ENCODE measurements at regions not wholly inside any gene's neighbourhood (a gene's known extent, or its start where the extent isn't known, plus 50 kb on each side); places are given as distances from the start of the nearest gene placed in this dataset.

DNA sequence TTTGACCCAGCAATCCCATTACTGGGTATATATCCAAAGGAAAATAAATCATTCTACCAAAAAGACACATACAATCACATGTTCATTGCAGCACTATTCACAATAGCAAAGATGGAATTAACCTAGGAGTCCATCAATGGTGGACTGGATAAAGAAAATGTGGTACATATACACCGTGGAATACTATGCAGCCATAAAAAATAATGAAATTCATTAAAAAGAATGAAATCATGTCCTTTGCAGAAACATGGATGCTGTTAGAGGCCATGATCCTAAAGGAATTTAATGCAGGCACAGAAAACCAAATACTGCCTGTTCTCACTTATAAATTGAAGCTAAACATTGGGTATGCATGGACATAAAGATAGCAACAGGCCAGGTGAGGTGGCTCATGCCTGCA, 61.9 kb upstream of the BMP6 start:
- Mint-ChIP-seq H3K4me1 (no peaks in the 10 kb centered on the region), H3K9me3 (no peaks in the 10 kb centered on the region), H3K4me3 (no peak overlapping the region), H3K27me3 (ENCODE audit: low read depth, poor library complexity) (peaks cover 14% of the 10 kb centered on the region), H3K27ac (no peak overlapping the region), H3K36me3 (ENCODE audit: low read depth) (no peaks in the 10 kb centered on the region)
- no peak for DNase-seq
- TF ChIP-seq CTCF (IDR thresholded peaks at IDR 0.05) = no peak

DNA sequence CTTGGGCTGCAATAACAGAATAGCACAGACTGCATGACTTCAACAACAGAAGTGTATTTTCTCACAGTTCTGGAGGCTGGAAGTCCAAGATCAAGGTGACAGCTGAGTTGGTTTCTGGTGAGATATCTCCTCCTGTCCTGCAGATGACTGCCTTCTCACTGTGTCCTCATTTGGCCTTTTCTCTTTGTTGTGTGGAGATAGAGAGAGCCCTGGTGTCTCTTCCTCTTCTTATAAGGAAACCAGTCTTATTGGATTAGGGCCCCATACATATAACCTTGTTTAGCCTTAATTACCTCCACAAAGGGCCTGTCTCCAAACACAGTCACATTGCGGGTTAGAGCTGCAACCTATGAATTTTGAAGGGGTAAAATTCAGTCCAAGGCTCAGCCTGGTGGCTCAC, 57.0 kb upstream of the BMP6 start:
- no peak for DNase-seq
- Mint-ChIP-seq H3K4me3 (no peak overlapping the region), H3K4me1 (peaks cover 19% of the 10 kb centered on the region), H3K27ac (no peak overlapping the region), H3K9me3 (no peaks in the 10 kb centered on the region), H3K27me3 (ENCODE audit: low read depth, poor library complexity) (peaks cover 19% of the 10 kb centered on the region), H3K36me3 (ENCODE audit: low read depth) (no peaks in the 10 kb centered on the region)
- no peak for TF ChIP-seq CTCF (IDR thresholded peaks at IDR 0.05)

DNA sequence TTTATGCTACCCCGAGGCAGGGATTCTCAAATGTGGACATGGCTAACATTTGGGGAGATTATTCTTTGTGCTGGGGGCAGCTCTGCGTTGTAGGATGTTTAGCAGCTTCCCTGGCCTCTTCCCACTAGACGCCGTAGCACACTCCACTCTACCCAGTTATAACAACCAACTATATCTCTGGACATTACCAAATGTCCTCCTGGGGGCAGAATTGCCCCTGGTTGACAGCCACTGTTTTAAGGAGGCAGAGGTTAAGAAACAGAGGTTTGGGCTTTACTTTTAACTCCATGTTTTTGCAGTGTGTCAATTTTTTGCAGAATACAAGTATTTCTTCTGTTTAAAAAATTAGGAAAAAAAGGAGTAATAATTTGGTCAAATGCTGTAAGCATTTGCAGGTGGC, 56.2 kb upstream of the BMP6 start:
- TF ChIP-seq CTCF (IDR thresholded peaks at IDR 0.05) = no peak
- Mint-ChIP-seq H3K4me3 (no peak overlapping the region), H3K9me3 (no peaks in the 10 kb centered on the region), H3K36me3 (ENCODE audit: low read depth) (no peaks in the 10 kb centered on the region), H3K27me3 (ENCODE audit: low read depth, poor library complexity) (peaks cover 12% of the 10 kb centered on the region), H3K27ac (no peak overlapping the region), H3K4me1 (peaks cover 27% of the 10 kb centered on the region)
- DNase-seq = no peak

DNA sequence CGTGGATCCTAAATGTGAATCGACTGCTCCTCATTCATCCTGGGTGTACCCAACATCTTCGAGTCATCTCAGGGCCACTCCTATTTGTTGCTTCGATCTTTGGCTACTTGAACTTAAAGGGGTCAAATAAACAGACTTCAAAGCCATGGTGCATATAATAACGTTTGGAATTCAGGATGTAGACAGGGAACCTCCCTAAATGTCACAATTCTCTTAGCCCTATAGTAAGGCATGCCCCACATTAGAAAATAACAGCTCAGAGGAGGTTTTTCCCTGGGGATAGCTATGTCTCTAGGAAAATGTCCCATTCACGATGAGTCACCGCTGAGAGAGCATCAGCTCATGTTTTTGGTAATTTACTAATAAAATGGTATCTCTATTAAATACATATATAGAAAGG, 54.8 kb upstream of the BMP6 start:
- no peak for DNase-seq
- H3K9me3 Mint-ChIP-seq = no peaks in the 10 kb centered on the region
- peaks cover 34% of the 10 kb centered on the region for H3K4me1 Mint-ChIP-seq
- TF ChIP-seq CTCF (IDR thresholded peaks at IDR 0.05) = no peak
- peaks cover 14% of the 10 kb centered on the region for H3K27me3 Mint-ChIP-seq (ENCODE audit: low read depth, poor library complexity)
- H3K27ac Mint-ChIP-seq = no peak overlapping the region
- no peaks in the 10 kb centered on the region for H3K36me3 Mint-ChIP-seq (ENCODE audit: low read depth)
- H3K4me3 Mint-ChIP-seq = no peak overlapping the region

DNA sequence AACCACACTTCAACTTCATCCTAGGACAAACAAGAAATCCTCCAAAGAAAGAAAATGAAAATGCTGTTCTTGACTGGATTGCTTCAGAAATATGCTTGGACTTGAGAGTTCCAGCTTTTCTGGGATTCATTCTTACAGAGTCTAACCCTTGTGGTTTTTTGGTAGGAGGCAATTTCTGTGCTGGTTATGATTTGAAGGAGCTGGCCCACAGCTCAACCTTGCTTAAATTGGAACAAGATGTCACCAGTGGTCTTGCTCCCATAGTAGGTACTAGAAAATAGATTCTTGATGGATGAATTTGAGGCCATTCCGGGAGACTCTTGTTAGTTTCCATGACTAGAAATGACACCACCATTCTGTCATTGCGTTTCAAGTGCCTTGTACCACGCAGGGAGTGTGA, 54.3 kb upstream of the BMP6 start:
- Mint-ChIP-seq H3K4me1 (peaks cover 34% of the 10 kb centered on the region), H3K27me3 (ENCODE audit: low read depth, poor library complexity) (peaks cover 18% of the 10 kb centered on the region), H3K27ac (no peak overlapping the region), H3K4me3 (no peak overlapping the region), H3K9me3 (no peaks in the 10 kb centered on the region), H3K36me3 (ENCODE audit: low read depth) (no peaks in the 10 kb centered on the region)
- DNase-seq = no peak
- no peak for TF ChIP-seq CTCF (IDR thresholded peaks at IDR 0.05)

GRCh38 chr6:7672066-7673062, 53.5 kb upstream of the BMP6 start:
- DNase-seq = no peak
- Mint-ChIP-seq H3K27ac (peak overlapping the region; percentile 71), H3K4me3 (peak overlapping the region; percentile 48), H3K4me1 (peaks cover 34% of the 10 kb centered on the region), H3K36me3 (ENCODE audit: low read depth) (no peaks in the 10 kb centered on the region), H3K9me3 (no peaks in the 10 kb centered on the region), H3K27me3 (ENCODE audit: low read depth, poor library complexity) (peaks cover 18% of the 10 kb centered on the region)
- TF ChIP-seq CTCF (IDR thresholded peaks at IDR 0.05) = no peak

Data from nephron progenitor cell (in vitro differentiated cells).